Panc1 (cell line): ENCODE measurements at regions not wholly inside any gene's neighbourhood (a gene's known extent, or its start where the extent isn't known, plus 50 kb on each side); places are given as distances from the start of the nearest gene placed in this dataset.

Experiments used
- POLR2AphosphoS5 ChIP-seq: IDR thresholded peaks from 2 replicates; pipeline ENCODE4 v1.6.1; 2012; ENCODE audit warnings: mild to moderate bottlenecking, low read depth, low read length, moderate library complexity
- SIN3A ChIP-seq: IDR thresholded peaks from 2 replicates; pipeline ENCODE4 v1.6.1; 2012; ENCODE audit warnings: low read depth, mild to moderate bottlenecking, low read length, moderate library complexity, borderline replicate concordance; ENCODE audit not compliant: insufficient read depth
- TF ChIP-seq, protein P1 (sequence below): fragments of 450-650 bp; IDR thresholded peaks from 2 replicates; pipeline ENCODE4 v1.5.1; 2017; ENCODE audit warnings: mild to moderate bottlenecking

DNA sequence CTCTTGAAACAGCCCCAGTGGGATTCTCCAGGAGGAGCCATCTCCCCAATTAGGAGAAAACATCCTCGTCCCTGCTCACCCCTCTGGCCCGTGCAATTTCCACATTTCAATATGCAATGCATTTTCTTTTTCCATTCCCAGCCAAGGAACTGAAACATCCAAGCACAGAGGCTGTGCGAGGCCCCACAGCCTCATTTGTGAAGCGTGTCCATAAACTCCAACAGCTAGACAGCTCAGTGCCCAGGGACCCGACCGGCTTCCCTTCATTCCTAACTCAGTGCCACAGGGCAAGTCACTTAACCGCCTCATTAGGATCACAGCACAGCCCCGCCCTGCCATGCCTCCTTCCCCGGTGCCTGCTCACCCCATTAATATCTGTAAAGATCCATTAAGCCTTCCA lies 204.2 kb upstream of the IGF1R start:
- TF ChIP-seq, protein P1, sequence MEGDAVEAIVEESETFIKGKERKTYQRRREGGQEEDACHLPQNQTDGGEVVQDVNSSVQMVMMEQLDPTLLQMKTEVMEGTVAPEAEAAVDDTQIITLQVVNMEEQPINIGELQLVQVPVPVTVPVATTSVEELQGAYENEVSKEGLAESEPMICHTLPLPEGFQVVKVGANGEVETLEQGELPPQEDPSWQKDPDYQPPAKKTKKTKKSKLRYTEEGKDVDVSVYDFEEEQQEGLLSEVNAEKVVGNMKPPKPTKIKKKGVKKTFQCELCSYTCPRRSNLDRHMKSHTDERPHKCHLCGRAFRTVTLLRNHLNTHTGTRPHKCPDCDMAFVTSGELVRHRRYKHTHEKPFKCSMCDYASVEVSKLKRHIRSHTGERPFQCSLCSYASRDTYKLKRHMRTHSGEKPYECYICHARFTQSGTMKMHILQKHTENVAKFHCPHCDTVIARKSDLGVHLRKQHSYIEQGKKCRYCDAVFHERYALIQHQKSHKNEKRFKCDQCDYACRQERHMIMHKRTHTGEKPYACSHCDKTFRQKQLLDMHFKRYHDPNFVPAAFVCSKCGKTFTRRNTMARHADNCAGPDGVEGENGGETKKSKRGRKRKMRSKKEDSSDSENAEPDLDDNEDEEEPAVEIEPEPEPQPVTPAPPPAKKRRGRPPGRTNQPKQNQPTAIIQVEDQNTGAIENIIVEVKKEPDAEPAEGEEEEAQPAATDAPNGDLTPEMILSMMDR = no peak
- TF ChIP-seq POLR2AphosphoS5 (no peak), SIN3A (no peak)
